HCT116 (cell line): ENCODE measurements at regions not wholly inside any gene's neighbourhood (a gene's known extent, or its start where the extent isn't known, plus 50 kb on each side); places are given as distances from the start of the nearest gene placed in this dataset.

Experiments
- ATAC-seq: fragments of 200-7000 bp; cut with Tn5 transposase; 2 replicates; pipeline ENCODE4 v1.9.1; 2020; ENCODE audit warnings: mild to moderate bottlenecking, moderate library complexity
- BruUV-seq: library from RNA; stranded (reverse); fragments of 400-500 nt; replicated peaks from 2 replicates; lab custom pipeline; 2021; lab: Mats Ljungman, UMichigan
- CTCF ChIA-PET: fragments of 300-600 bp; sonication (Branson Sonifier 250); formaldehyde crosslinking; loops from one replicate; lab custom pipeline; 2021; ENCODE audit warnings: antibody characterized with exemption; lab: Charles Lee
- POLR2A ChIA-PET: fragments of 300-600, 350-600 bp; sonication (Branson Sonifier 250); formaldehyde crosslinking; loops from one replicate; lab custom pipeline; 2021; ENCODE audit warnings: antibody characterized with exemption; lab: Charles Lee
- RAD21 ChIA-PET, 2 experiments: fragments of 300-600 bp; sonication (Branson Sonifier 250); formaldehyde crosslinking; loops; one replicate each; lab custom pipeline; 2023; ENCODE audit warnings: low total read pairs in 2 of 2; ENCODE audit not compliant: uncharacterized antibody in 2 of 2, unreplicated experiment in 2 of 2, low non-redundant PET in 1 of 2; lab: Charles Lee
- DNase-seq: peaks from one replicate; pipeline ENCODE4 v3.0.0-alpha.2; 2010; ENCODE audit warnings: low read depth, low spot score
- H2AFZ ChIP-seq: fragments of 200-600 bp; shearing (Covaris generic), sonication (generic); 2 replicates; pipeline ENCODE4 v1.6.1; 2017; ENCODE audit warnings: low read depth, mixed run types, mixed read lengths, antibody characterized with exemption, low read length; ENCODE audit not compliant: poor library complexity, severe bottlenecking
- H3K27ac ChIP-seq: 2 replicates; pipeline ENCODE4 v1.5.1; 2012; ENCODE audit warnings: low read depth, low read length
- H3K27me3 ChIP-seq: fragments of 200-600 bp; sonication (generic); 2 replicates; pipeline ENCODE4 v1.6.1; 2016; ENCODE audit warnings: mixed run types, low read length, mixed read lengths; ENCODE audit not compliant: insufficient read depth
- H3K36me3 ChIP-seq, 2 experiments: fragments of 200-500 bp in 1 of 2; fragments of 200-600 bp in 1 of 2; sonication (Bioruptor generic) in 1 of 2; sonication (generic) in 1 of 2; 2 replicates each; pipeline versions ENCODE4 v1.5.1 to v1.6.1; 2014 to 2016; ENCODE audit warnings: low read length in 2 of 2, inconsistent platforms in 1 of 2, mixed read lengths in 1 of 2, mixed run types in 1 of 2; ENCODE audit not compliant: insufficient read depth in 2 of 2, control insufficient read depth in 1 of 2
- H3K4me1 ChIP-seq, 2 experiments: fragments of 200-600 bp in 1 of 2; sonication (generic) in 1 of 2; 2 replicates each; pipeline versions ENCODE4 v1.5.1 to v1.6.1; 2012 to 2017; ENCODE audit warnings: low read length in 2 of 2, inconsistent platforms in 1 of 2, mild to moderate bottlenecking in 1 of 2, mixed read lengths in 1 of 2, mixed run types in 1 of 2, moderate library complexity in 1 of 2; ENCODE audit not compliant: insufficient read depth in 2 of 2, control insufficient read depth in 1 of 2
- H3K4me2 ChIP-seq: fragments of 200-600 bp; sonication (generic); 2 replicates; pipeline ENCODE4 v1.6.1; 2017; ENCODE audit warnings: mixed run types, low read length, mixed read lengths
- H3K4me3 ChIP-seq, 2 experiments: fragments of 200-600 bp in 1 of 2; sonication (generic) in 1 of 2; replicated peaks in 1 of 2; 2 replicates each; pipeline ENCODE4 v1.5.1; 2011 to 2016; ENCODE audit warnings: low read length in 2 of 2, control low read depth in 1 of 2, low read depth in 1 of 2, mild to moderate bottlenecking in 1 of 2, mixed read lengths in 1 of 2, mixed run types in 1 of 2
- H3K79me2 ChIP-seq: fragments of 200-600 bp; sonication (generic); 2 replicates; pipeline ENCODE4 v1.6.1; 2017; ENCODE audit warnings: mild to moderate bottlenecking, mixed run types, low read length, moderate library complexity, mixed read lengths; ENCODE audit not compliant: insufficient read depth
- H3K9ac ChIP-seq: fragments of 200-600 bp; sonication (generic); 2 replicates; pipeline ENCODE4 v1.6.1; 2016; ENCODE audit warnings: low read length, mixed read lengths
- H3K9me2 ChIP-seq: fragments of 200-600 bp; sonication (generic), shearing (Covaris generic); 2 replicates; pipeline ENCODE4 v1.6.1; 2017; ENCODE audit warnings: mixed run types, mild to moderate bottlenecking, moderate library complexity; ENCODE audit not compliant: insufficient read depth
- H3K9me3 ChIP-seq, 2 experiments: fragments of 200-500 bp in 1 of 2; fragments of 200-600 bp in 1 of 2; sonication (Bioruptor generic) in 1 of 2; sonication (generic) in 1 of 2; 2 replicates each; pipeline ENCODE4 v1.6.1; 2014 to 2017; ENCODE audit warnings: low read length in 2 of 2, mixed read lengths in 2 of 2, inconsistent platforms in 1 of 2, low read depth in 1 of 2, mild to moderate bottlenecking in 1 of 2, mixed run types in 1 of 2, moderate library complexity in 1 of 2; ENCODE audit not compliant: control insufficient read depth in 1 of 2, insufficient read depth in 1 of 2
- H4K20me1 ChIP-seq: fragments of 200-600 bp; sonication (generic), shearing (Covaris generic); 2 replicates; pipeline ENCODE4 v1.6.1; 2017; ENCODE audit warnings: mixed run types, mild to moderate bottlenecking, moderate library complexity; ENCODE audit not compliant: insufficient read depth
- ATF3 ChIP-seq: IDR thresholded peaks from 2 replicates; pipeline ENCODE4 v1.6.1; 2012
- CEBPB ChIP-seq: IDR thresholded peaks from 2 replicates; pipeline ENCODE4 v1.6.1; 2012; ENCODE audit warnings: low read depth
- CTCF ChIP-seq, 3 experiments: fragments of 200-600 bp in 1 of 3; sonication (generic) in 1 of 3; IDR thresholded peaks in 2 of 3; conservative IDR thresholded peaks in 1 of 3; 2 replicates each; pipeline ENCODE4 v1.5.1; 2012 to 2017; ENCODE audit warnings: low read depth in 2 of 3, low read length in 2 of 3, antibody characterized with exemption in 1 of 3, borderline replicate concordance in 1 of 3, control low read depth in 1 of 3, mild to moderate bottlenecking in 1 of 3, mixed read lengths in 1 of 3, mixed run types in 1 of 3, moderate library complexity in 1 of 3; ENCODE audit not compliant: insufficient read depth in 1 of 3
- ELF1 ChIP-seq: IDR thresholded peaks from 2 replicates; pipeline ENCODE4 v1.6.1; 2012; ENCODE audit warnings: low read depth, borderline replicate concordance
- EZH2 ChIP-seq: fragments of 200-600 bp; sonication (generic); IDR thresholded peaks from 2 replicates; pipeline ENCODE4 v1.6.1; 2017; ENCODE audit warnings: antibody characterized with exemption, mixed run types
- EZH2phosphoT487 ChIP-seq: fragments of 200-600 bp; IDR thresholded peaks from 2 replicates; pipeline ENCODE4 v1.6.1; 2018; ENCODE audit warnings: antibody characterized with exemption, borderline replicate concordance
- FOSL1 ChIP-seq: IDR thresholded peaks from 2 replicates; pipeline ENCODE4 v1.6.1; 2012; ENCODE audit warnings: low read depth
- JUND ChIP-seq: IDR thresholded peaks from 2 replicates; pipeline ENCODE4 v1.6.1; 2012
- MAX ChIP-seq: IDR thresholded peaks from 2 replicates; pipeline ENCODE4 v1.6.1; 2012
- POLR2A ChIP-seq: IDR thresholded peaks from 2 replicates; pipeline ENCODE4 v1.7.0; 2011; ENCODE audit warnings: borderline replicate concordance; ENCODE audit not compliant: insufficient read depth, insufficient read length; ENCODE audit errors: extremely low read depth
- POLR2AphosphoS5 ChIP-seq: IDR thresholded peaks from 2 replicates; pipeline ENCODE4 v1.6.1; 2011; ENCODE audit warnings: mild to moderate bottlenecking, low read depth, low read length, moderate library complexity
- SIN3A ChIP-seq: IDR thresholded peaks from 2 replicates; pipeline ENCODE4 v1.6.1; 2012; ENCODE audit warnings: low read depth
- SRF ChIP-seq: IDR thresholded peaks from 2 replicates; pipeline ENCODE4 v1.6.1; 2012; ENCODE audit warnings: low read depth
- ZBTB33 ChIP-seq: IDR thresholded peaks from 2 replicates; pipeline ENCODE4 v1.6.1; 2011; ENCODE audit warnings: mild to moderate bottlenecking, low read length, moderate library complexity; ENCODE audit not compliant: insufficient replicate concordance; ENCODE audit errors: extremely low read depth
- ZFX ChIP-seq: fragments of 450-650 bp; IDR thresholded peaks from 2 replicates; pipeline ENCODE4 v1.6.1; 2017
- intact Hi-C: fragments of 100-400 bp; cut with micrococcal nuclease; formaldehyde crosslinking; loops from 2 replicates; pipeline ENCODE4 v1.10.0; 2022

- Histone ChIP-seq H3K4me1 (no peaks in the 10 kb centered on the region), H3K9ac (no peak overlapping the region), H3K9me2 (no peaks in the 10 kb centered on the region), H2AFZ (no peak overlapping the region), H4K20me1 (no peaks in the 10 kb centered on the region), H3K27me3 (no peaks in the 10 kb centered on the region), H3K79me2 (no peaks in the 10 kb centered on the region), H3K4me2 (no peak overlapping the region), H3K27ac (no peak overlapping the region), H3K36me3 (no peaks in the 10 kb centered on the region), H3K4me3 (no peak overlapping the region), H3K9me3 (no peaks in the 10 kb centered on the region)
- CTCF ChIA-PET, result no interaction called here
- no peak for ATAC-seq
- BruUV-seq, result no TSS peak
- no peak for TF ChIP-seq ELF1
- TF ChIP-seq SIN3A, result no peak
- no peak for TF ChIP-seq CTCF (IDR thresholded peaks at IDR 0.05 in 2 of 3, conservative IDR thresholded peaks at IDR 0.05 in 1 of 3; ENCODE audit: borderline replicate concordance in 1 of 3, insufficient read depth in 1 of 3, low read depth in 2 of 3, low read length in 2 of 3)
- TF ChIP-seq SRF, result no peak
- TF ChIP-seq ZFX, result no peak
- TF ChIP-seq EZH2phosphoT487, result no peak
- TF ChIP-seq POLR2A, result no peak
- no peak for TF ChIP-seq FOSL1
- no peak for TF ChIP-seq MAX
- no peak for TF ChIP-seq POLR2AphosphoS5
- TF ChIP-seq ATF3, result no peak
- no peak for TF ChIP-seq EZH2
- TF ChIP-seq CEBPB, result no peak
- no peak for TF ChIP-seq ZBTB33
- TF ChIP-seq JUND, result no peak
- no peak for DNase-seq
- RAD21 ChIA-PET, result no interaction called here
- intact Hi-C loops, result no loop called here
- POLR2A ChIA-PET, result no interaction called here
Measured at GRCh38 chr4:163732473-163732872, 238.0 kb downstream of the TMA16 start.
